K562 (cell line): ENCODE measurements at regions not wholly inside any gene's neighbourhood (a gene's known extent, or its start where the extent isn't known, plus 50 kb on each side); places are given as distances from the start of the nearest gene placed in this dataset.
A peak's percentile ranks its signal among the peaks of the same experiment; 100 is the strongest.

Experiments used
- ARNT ChIP-seq, 2 experiments: fragments of 450-650 bp; IDR thresholded peaks; 2 replicates each; pipeline ENCODE4 v1.6.1; 2016; ENCODE audit warnings: mild to moderate bottlenecking in 1 of 2
- CBFA2T2 ChIP-seq: fragments of 450-650 bp; conservative IDR thresholded peaks from 2 replicates; pipeline ENCODE4 v1.6.1; 2017; ENCODE audit warnings: mild to moderate bottlenecking
- CXXC5 ChIP-seq: fragments of 250-450 bp; sonication (Bioruptor Pico); IDR thresholded peaks from 2 replicates; pipeline ENCODE4 v1.8.0; 2022; ENCODE audit warnings: inconsistent platforms, mild to moderate bottlenecking, moderate library complexity
- ESRRA ChIP-seq: fragments of 450-650 bp; IDR thresholded peaks from 2 replicates; pipeline ENCODE4 v1.6.1; 2014; ENCODE audit warnings: low read depth, mild to moderate bottlenecking, moderate library complexity, borderline replicate concordance
- GATAD2A ChIP-seq: fragments of 450-650 bp; IDR thresholded peaks from 2 replicates; pipeline ENCODE4 v1.6.1; 2017
- HDAC1 ChIP-seq, 2 experiments: fragments of 450-650 bp; IDR thresholded peaks; 2 replicates each; pipeline ENCODE4 v1.6.1; 2016 to 2017; ENCODE audit warnings: inconsistent platforms in 1 of 2, mild to moderate bottlenecking in 1 of 2, moderate library complexity in 1 of 2
- JUND ChIP-seq, 2 experiments: IDR thresholded peaks; 2 replicates in 1 of 2; 3 replicates in 1 of 2; pipeline ENCODE4 v1.6.1; 2011; ENCODE audit warnings: borderline replicate concordance in 2 of 2, low read depth in 2 of 2, low read length in 2 of 2, improper control_type of control experiment in 1 of 2, missing biosample characterization in 1 of 2, missing genetic modification characterization in 1 of 2, missing genetic modification reagents in 1 of 2
- MTA2 ChIP-seq: fragments of 450-650 bp; IDR thresholded peaks from 2 replicates; pipeline ENCODE4 v1.6.1; 2016; ENCODE audit warnings: low read depth
- TCF3 ChIP-seq: sonication (generic); formaldehyde crosslinking; IDR thresholded peaks from 2 replicates; pipeline ENCODE4 v1.4.0; 2020; ENCODE audit warnings: mild to moderate bottlenecking, missing genetic modification reagents
- YY1 ChIP-seq, 3 experiments: IDR thresholded peaks; 2 replicates each; pipeline ENCODE4 v1.6.1; 2011; ENCODE audit warnings: low read length in 2 of 3, mild to moderate bottlenecking in 2 of 3, moderate library complexity in 2 of 3, borderline replicate concordance in 1 of 3, control low read depth in 1 of 3, low read depth in 1 of 3; ENCODE audit not compliant: insufficient read depth in 3 of 3, insufficient replicate concordance in 2 of 3, control insufficient read depth in 1 of 3, insufficient read length in 1 of 3; ENCODE audit errors: extremely low read depth in 1 of 3
- ZNF174 ChIP-seq: fragments of 250-450 bp; sonication (Bioruptor Pico); IDR thresholded peaks from 2 replicates; pipeline ENCODE4 v1.4.0; 2020; ENCODE audit warnings: mild to moderate bottlenecking
- ZNF609 ChIP-seq: sonication (generic); formaldehyde crosslinking; IDR thresholded peaks from 2 replicates; pipeline ENCODE4 v1.8.1; 2023; ENCODE audit warnings: missing genetic modification reagents, mild to moderate bottlenecking, borderline replicate concordance
- ZNF766 ChIP-seq: fragments of 200-800 bp; sonication (Bioruptor generic); conservative IDR thresholded peaks from 2 replicates; pipeline ENCODE4 v1.6.1; 2016; ENCODE audit warnings: missing genetic modification characterization, missing compliant biosample characterization
- ZNF785 ChIP-seq: fragments of 250-450 bp; sonication (Bioruptor Pico); IDR thresholded peaks from 2 replicates; pipeline ENCODE4 v1.4.0; 2020; ENCODE audit warnings: mild to moderate bottlenecking
- TF ChIP-seq, protein P1 (sequence below): fragments of 450-650 bp; IDR thresholded peaks from 2 replicates; pipeline ENCODE4 v1.6.1; 2016; ENCODE audit warnings: low read depth, mild to moderate bottlenecking, moderate library complexity
- TF ChIP-seq, protein P2 (sequence below), 2 experiments: fragments of 450-650 bp in 1 of 2; sonication (generic) in 1 of 2; formaldehyde crosslinking in 1 of 2; IDR thresholded peaks in 1 of 2; conservative IDR thresholded peaks in 1 of 2; 2 replicates each; pipeline versions ENCODE4 v1.6.1 to v1.8.1; 2016 to 2023; ENCODE audit warnings: mild to moderate bottlenecking in 2 of 2, moderate library complexity in 2 of 2, inconsistent platforms in 1 of 2, missing genetic modification reagents in 1 of 2
- TF ChIP-seq, protein P3 (sequence below): sonication (generic); formaldehyde crosslinking; IDR thresholded peaks from 2 replicates; pipeline ENCODE4 v1.8.0; 2022; ENCODE audit warnings: mild to moderate bottlenecking, missing genetic modification reagents
- TF ChIP-seq, protein P4 (sequence below): fragments of 250-450 bp; sonication (Bioruptor Pico); IDR thresholded peaks from 2 replicates; pipeline ENCODE4 v1.5.0; 2021

DNA sequence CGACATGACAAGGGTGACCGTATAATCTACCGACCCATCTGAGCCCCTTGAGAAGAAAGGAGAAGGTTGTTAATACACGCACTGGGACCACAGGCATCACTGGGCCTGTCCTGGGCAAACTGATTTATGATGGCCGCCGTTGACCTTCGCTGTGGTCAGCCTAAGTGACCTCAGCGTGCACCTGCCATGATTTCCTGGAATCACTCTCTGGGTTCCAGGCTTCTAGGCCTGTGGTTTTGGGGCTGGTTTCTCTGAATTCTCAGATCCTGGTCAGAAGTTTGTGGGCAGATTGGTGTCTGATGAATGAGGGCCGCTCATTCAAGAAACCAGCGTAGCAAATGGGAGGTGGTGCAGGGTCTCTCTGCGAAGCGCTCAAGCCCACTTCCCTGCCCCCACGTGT, 64.0 kb downstream of the SIK1 start (continued):
- TF ChIP-seq, protein P1, sequence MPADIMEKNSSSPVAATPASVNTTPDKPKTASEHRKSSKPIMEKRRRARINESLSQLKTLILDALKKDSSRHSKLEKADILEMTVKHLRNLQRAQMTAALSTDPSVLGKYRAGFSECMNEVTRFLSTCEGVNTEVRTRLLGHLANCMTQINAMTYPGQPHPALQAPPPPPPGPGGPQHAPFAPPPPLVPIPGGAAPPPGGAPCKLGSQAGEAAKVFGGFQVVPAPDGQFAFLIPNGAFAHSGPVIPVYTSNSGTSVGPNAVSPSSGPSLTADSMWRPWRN, result peak; percentile 95
- TF ChIP-seq ZNF174 (no peak), ESRRA (peak; percentile 98), JUND (IDR thresholded peaks at IDR 0.05; ENCODE audit: borderline replicate concordance, low read depth, low read length) (peak; percentile 26; the same call in 1 of the 2 replicates), JUND (tag; IDR thresholded peaks at IDR 0.05; ENCODE audit: borderline replicate concordance, low read depth, low read length) (no peak; the same call in 2 of the 3 replicates), ZNF785 (CRISPR knock-in tag) (no peak), CBFA2T2 (peak; percentile 72; the same call in 1 of the 2 replicates), YY1 (IDR thresholded peaks at IDR 0.05; ENCODE audit: borderline replicate concordance in 1 of 3, control insufficient read depth in 1 of 3, extremely low read depth in 1 of 3, insufficient read depth in 3 of 3, insufficient read length in 1 of 3, insufficient replicate concordance in 2 of 3, low read depth in 1 of 3, low read length in 2 of 3) (peak in 1 of 3 experiments; percentile 34), ZNF609 (CRISPR knock-in tag) (peak; percentile 47; the same call in 1 of the 2 replicates), HDAC1 (IDR thresholded peaks at IDR 0.05) (peak in 1 of 2 experiments; percentile 61; a peak in 2 of 4 replicates), MTA2 (no peak), ARNT (IDR thresholded peaks at IDR 0.05) (no peak), GATAD2A (no peak), ZNF766 (CRISPR knock-in tag) (0 out of 2 replicates have a peak, but pooled peaks have one; percentile 25), CXXC5 (CRISPR knock-in tag) (peak; percentile 40; the same call in 1 of the 2 replicates), TCF3 (CRISPR knock-in tag) (peak; percentile 70)
- TF ChIP-seq, protein P2, sequence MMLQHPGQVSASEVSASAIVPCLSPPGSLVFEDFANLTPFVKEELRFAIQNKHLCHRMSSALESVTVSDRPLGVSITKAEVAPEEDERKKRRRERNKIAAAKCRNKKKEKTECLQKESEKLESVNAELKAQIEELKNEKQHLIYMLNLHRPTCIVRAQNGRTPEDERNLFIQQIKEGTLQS (IDR thresholded peaks at IDR 0.05), result peak; percentile 13; the same call in 1 of the 2 replicates
- TF ChIP-seq, protein P2 (CRISPR knock-in tag; conservative IDR thresholded peaks at IDR 0.05), result no peak
- TF ChIP-seq, protein P3, sequence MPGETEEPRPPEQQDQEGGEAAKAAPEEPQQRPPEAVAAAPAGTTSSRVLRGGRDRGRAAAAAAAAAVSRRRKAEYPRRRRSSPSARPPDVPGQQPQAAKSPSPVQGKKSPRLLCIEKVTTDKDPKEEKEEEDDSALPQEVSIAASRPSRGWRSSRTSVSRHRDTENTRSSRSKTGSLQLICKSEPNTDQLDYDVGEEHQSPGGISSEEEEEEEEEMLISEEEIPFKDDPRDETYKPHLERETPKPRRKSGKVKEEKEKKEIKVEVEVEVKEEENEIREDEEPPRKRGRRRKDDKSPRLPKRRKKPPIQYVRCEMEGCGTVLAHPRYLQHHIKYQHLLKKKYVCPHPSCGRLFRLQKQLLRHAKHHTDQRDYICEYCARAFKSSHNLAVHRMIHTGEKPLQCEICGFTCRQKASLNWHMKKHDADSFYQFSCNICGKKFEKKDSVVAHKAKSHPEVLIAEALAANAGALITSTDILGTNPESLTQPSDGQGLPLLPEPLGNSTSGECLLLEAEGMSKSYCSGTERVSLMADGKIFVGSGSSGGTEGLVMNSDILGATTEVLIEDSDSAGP (CRISPR knock-in tag), result no peak
- TF ChIP-seq, protein P4, sequence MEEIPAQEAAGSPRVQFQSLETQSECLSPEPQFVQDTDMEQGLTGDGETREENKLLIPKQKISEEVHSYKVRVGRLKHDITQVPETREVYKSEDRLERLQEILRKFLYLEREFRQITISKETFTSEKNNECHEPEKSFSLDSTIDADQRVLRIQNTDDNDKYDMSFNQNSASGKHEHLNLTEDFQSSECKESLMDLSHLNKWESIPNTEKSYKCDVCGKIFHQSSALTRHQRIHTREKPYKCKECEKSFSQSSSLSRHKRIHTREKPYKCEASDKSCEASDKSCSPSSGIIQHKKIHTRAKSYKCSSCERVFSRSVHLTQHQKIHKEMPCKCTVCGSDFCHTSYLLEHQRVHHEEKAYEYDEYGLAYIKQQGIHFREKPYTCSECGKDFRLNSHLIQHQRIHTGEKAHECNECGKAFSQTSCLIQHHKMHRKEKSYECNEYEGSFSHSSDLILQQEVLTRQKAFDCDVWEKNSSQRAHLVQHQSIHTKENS (CRISPR knock-in tag), result no peak
